NCI-H187 treated with DMSO at 0.1 percent for 48 hours (cell line): ENCODE measurements at regions not wholly inside any gene's neighbourhood (a gene's known extent, or its start where the extent isn't known, plus 50 kb on each side); places are given as distances from the start of the nearest gene placed in this dataset.

Source experiments
- DNase-seq: peaks from one replicate; lab custom pipeline; 2025; lab: John Stamatoyannopoulos, UW

- DNase-seq: no peak
Observed at GRCh38 chr10:4343091-4343490, 482.9 kb upstream of the AKR1E2 start.

GRCh38 chr10:4338768-4339167, 487.2 kb upstream of the AKR1E2 start:
- no peak for DNase-seq

GRCh38 chr10:4337563-4337962, 488.4 kb upstream of the AKR1E2 start:
- no peak for DNase-seq

- DNase-seq: no peak
Observed at GRCh38 chr10:4334871-4335270, 491.1 kb upstream of the AKR1E2 start.

GRCh38 chr10:4334015-4334414, 492.0 kb upstream of the AKR1E2 start:
- DNase-seq: no peak

GRCh38 chr10:4333459-4333894, 492.5 kb upstream of the AKR1E2 start:
- DNase-seq: no peak

GRCh38 chr10:4332764-4333458, 493.1 kb upstream of the AKR1E2 start:
- DNase-seq: no peak

- no peak for DNase-seq
Observed at GRCh38 chr10:4331150-4331549, 494.9 kb upstream of the AKR1E2 start.

- no peak for DNase-seq
Observed at GRCh38 chr10:4330636-4331035, 495.4 kb upstream of the AKR1E2 start.

GRCh38 chr10:4329225-4329624, 496.8 kb upstream of the AKR1E2 start:
- no peak for DNase-seq

- no peak for DNase-seq
Observed at GRCh38 chr10:4326647-4327046, 499.4 kb upstream of the AKR1E2 start.

- no peak for DNase-seq
Observed at GRCh38 chr10:4319870-4320367, 506.1 kb upstream of the AKR1E2 start.

- no peak for DNase-seq
Observed at GRCh38 chr10:4316161-4316810, 509.7 kb upstream of the AKR1E2 start.

- no peak for DNase-seq
Observed at GRCh38 chr10:4315551-4315950, 510.5 kb upstream of the AKR1E2 start.

GRCh38 chr10:4313051-4313450, 513.0 kb upstream of the AKR1E2 start:
- no peak for DNase-seq

- no peak for DNase-seq
Observed at GRCh38 chr10:4312051-4312835, 513.8 kb upstream of the AKR1E2 start.

GRCh38 chr10:4310172-4310571, 515.8 kb upstream of the AKR1E2 start:
- no peak for DNase-seq

GRCh38 chr10:4307910-4308309, 518.1 kb upstream of the AKR1E2 start:
- DNase-seq: no peak

GRCh38 chr10:4306871-4307270, 519.1 kb upstream of the AKR1E2 start:
- no peak for DNase-seq

GRCh38 chr10:4303045-4303444, 518.0 kb upstream of the KLF6 start:
- no peak for DNase-seq

- no peak for DNase-seq
Observed at GRCh38 chr10:4301291-4302045, 516.5 kb upstream of the KLF6 start.

- DNase-seq: no peak
Observed at GRCh38 chr10:4296161-4296560, 511.2 kb upstream of the KLF6 start.
